ENCODE measurements at regions not wholly inside any gene's neighbourhood (a gene's known extent, or its start where the extent isn't known, plus 50 kb on each side); places are given as distances from the start of the nearest gene placed in this dataset.

DNA sequence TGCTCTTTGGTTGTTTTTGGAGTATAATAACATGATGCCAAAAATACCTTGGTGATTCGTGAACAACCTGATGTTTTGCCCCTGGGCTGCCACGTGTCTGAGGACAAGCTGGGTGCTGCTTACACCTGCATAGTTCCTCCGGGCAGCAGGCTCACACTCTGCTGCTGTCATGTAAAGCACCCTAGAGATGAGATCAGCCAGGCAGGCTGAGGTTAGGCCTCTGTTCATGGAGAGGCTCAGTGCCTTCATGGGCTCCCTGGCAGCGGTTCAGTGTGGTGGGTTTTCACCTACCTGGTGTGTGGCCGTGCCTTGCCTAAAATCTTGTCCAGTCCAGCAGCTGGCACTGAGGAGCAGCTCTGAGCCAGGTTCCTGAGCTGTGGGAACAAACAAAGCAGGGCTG, 60.1 kb upstream of the TAGAP start:
- Mint-ChIP-seq H3K27me3 (peaks cover 3% of the 10 kb centered on the region), H3K36me3 (no peaks in the 10 kb centered on the region), H3K9me3 (no peaks in the 10 kb centered on the region), H3K4me1 (peaks cover 51 to 81% (median 64%) of the 10 kb centered on the region in 3 donors), H3K4me3 (peak overlapping the region; percentile 51 to 90 (median 73)), H3K27ac (peak overlapping the region; percentile 94 to 99 (median 98))

- peak overlapping the region; percentile 94 to 99 (median 98) for H3K27ac Mint-ChIP-seq
- peaks cover 2% of the 10 kb centered on the region for H3K27me3 Mint-ChIP-seq
- H3K4me1 Mint-ChIP-seq: peaks cover 51 to 78% (median 58%) of the 10 kb centered on the region in 3 donors
- no peaks in the 10 kb centered on the region for H3K36me3 Mint-ChIP-seq
- H3K9me3 Mint-ChIP-seq: no peaks in the 10 kb centered on the region
- H3K4me3 Mint-ChIP-seq: peak overlapping the region; percentile 51 to 90 (median 73)
These were observed 59.6 kb upstream of the TAGAP start for GRCh38 chr6:159104163-159104925.

- Mint-ChIP-seq H3K27me3 (peaks cover 1% of the 10 kb centered on the region), H3K27ac (peak overlapping the region; percentile 94 to 99 (median 98)), H3K36me3 (no peaks in the 10 kb centered on the region), H3K9me3 (no peaks in the 10 kb centered on the region), H3K4me3 (peak overlapping the region; percentile 51 to 90 (median 73)), H3K4me1 (peaks cover 55 to 81% (median 56%) of the 10 kb centered on the region in 3 donors)
These were observed 58.8 kb upstream of the TAGAP start for GRCh38 chr6:159103396-159104162.

- Mint-ChIP-seq H3K4me1 (peaks cover 50 to 78% (median 51%) of the 10 kb centered on the region in 3 donors), H3K36me3 (no peaks in the 10 kb centered on the region), H3K9me3 (no peaks in the 10 kb centered on the region), H3K4me3 (no peak overlapping the region), H3K27ac (peak overlapping the region; percentile 19 to 99 (median 67)), H3K27me3 (no peaks in the 10 kb centered on the region)
These were observed 57.8 kb upstream of the TAGAP start for GRCh38 chr6:159102373-159103160.

DNA sequence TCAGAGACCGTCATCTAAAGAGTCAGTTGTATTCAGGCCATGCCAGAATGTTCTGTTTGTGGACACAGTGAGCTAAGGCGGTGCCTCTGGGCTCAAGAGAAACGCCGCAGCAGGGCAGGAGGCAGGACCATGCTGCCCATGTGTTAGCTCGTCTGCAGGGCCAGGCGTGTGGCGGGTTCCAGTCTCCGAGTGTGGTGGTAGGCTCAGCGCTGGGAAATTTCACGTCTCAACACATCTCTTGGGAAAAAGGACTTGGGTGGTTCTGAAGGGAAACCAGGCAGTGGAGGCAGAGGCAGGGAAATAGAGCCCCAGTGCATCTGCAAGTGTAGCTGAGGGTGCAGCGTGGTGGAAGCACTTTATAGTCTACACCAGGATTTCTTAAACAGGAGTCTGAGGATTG, 56.9 kb upstream of the TAGAP start:
- Mint-ChIP-seq H3K9me3 (no peaks in the 10 kb centered on the region), H3K27ac (peak overlapping the region; percentile 19 to 86 (median 81)), H3K27me3 (no peaks in the 10 kb centered on the region), H3K4me3 (peak overlapping the region in 1 of 4 donors; percentile 18), H3K36me3 (no peaks in the 10 kb centered on the region), H3K4me1 (peaks cover 44 to 74% (median 48%) of the 10 kb centered on the region in 3 donors)

- Mint-ChIP-seq H3K4me3 (peak overlapping the region in 1 of 4 donors; percentile 63), H3K36me3 (no peaks in the 10 kb centered on the region), H3K4me1 (peaks cover 39 to 73% (median 43%) of the 10 kb centered on the region in 3 donors), H3K27me3 (no peaks in the 10 kb centered on the region), H3K9me3 (no peaks in the 10 kb centered on the region), H3K27ac (peak overlapping the region; percentile 76 to 98 (median 92))
These were observed 55.8 kb upstream of the TAGAP start for GRCh38 chr6:159100395-159101182.

DNA sequence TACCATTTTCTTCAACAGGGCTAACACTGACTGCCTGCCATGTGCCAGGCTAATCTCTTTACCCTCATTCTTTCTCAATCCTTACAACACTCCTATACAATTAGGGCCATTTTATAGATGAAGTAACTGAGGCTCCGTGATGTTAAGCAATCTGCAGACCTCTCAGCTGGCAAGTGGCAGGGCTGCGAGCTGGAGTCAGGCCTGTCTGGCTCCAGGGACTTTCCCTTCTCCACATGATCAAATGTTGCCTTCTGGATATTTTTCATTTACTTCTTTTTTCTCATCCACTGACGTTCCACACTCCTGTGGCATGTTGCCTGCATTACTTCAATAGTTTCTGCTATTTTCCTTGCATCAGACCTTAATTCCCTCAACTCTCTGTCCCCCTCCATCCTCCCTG, 55.2 kb upstream of the TAGAP start:
- peaks cover 39 to 73% (median 45%) of the 10 kb centered on the region in 3 donors for H3K4me1 Mint-ChIP-seq
- no peaks in the 10 kb centered on the region for H3K36me3 Mint-ChIP-seq
- peak overlapping the region; percentile 76 to 98 (median 92) for H3K27ac Mint-ChIP-seq
- no peaks in the 10 kb centered on the region for H3K27me3 Mint-ChIP-seq
- peak overlapping the region in 3 of 4 donors; percentile 60 to 79 (median 63) for H3K4me3 Mint-ChIP-seq
- no peaks in the 10 kb centered on the region for H3K9me3 Mint-ChIP-seq

DNA sequence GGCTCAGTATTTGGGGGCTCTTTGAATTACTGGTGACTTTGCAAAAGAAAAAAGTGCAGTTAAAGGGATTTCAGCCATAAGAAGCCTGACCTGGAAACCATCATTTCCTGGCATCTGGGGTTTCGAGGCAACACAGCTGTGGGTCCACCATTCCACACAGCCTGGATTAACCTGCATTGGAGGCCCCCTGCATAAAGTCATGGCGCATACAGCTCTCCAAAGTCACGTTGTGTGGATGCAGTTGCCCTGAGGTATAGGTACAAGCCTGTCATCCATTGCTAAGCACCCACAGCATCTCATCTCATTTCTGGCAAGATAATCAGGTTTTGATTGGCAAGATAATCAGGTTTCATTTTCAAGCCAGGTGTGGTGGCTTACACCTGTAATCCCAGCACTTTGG, 54.5 kb upstream of the TAGAP start:
- Mint-ChIP-seq H3K36me3 (no peaks in the 10 kb centered on the region), H3K4me1 (peaks cover 40 to 72% (median 43%) of the 10 kb centered on the region in 3 donors), H3K27me3 (no peaks in the 10 kb centered on the region), H3K4me3 (peak overlapping the region in 3 of 4 donors; percentile 64 to 82 (median 67)), H3K27ac (peak overlapping the region; percentile 92 to 98 (median 98)), H3K9me3 (no peaks in the 10 kb centered on the region)

- peak overlapping the region; percentile 92 to 98 (median 98) for H3K27ac Mint-ChIP-seq
- H3K27me3 Mint-ChIP-seq: no peaks in the 10 kb centered on the region
- no peaks in the 10 kb centered on the region for H3K9me3 Mint-ChIP-seq
- peak overlapping the region; percentile 64 to 90 (median 74) for H3K4me3 Mint-ChIP-seq
- H3K4me1 Mint-ChIP-seq: peaks cover 41 to 72% (median 43%) of the 10 kb centered on the region in 3 donors
- H3K36me3 Mint-ChIP-seq: no peaks in the 10 kb centered on the region
These were observed 53.9 kb upstream of the TAGAP start for GRCh38 chr6:159098636-159099106.

- H3K4me3 Mint-ChIP-seq: peak overlapping the region in 3 of 4 donors; percentile 32 to 71 (median 54)
These were observed 52.5 kb upstream of the TAGAP start for GRCh38 chr6:159097256-159097655.

DNA sequence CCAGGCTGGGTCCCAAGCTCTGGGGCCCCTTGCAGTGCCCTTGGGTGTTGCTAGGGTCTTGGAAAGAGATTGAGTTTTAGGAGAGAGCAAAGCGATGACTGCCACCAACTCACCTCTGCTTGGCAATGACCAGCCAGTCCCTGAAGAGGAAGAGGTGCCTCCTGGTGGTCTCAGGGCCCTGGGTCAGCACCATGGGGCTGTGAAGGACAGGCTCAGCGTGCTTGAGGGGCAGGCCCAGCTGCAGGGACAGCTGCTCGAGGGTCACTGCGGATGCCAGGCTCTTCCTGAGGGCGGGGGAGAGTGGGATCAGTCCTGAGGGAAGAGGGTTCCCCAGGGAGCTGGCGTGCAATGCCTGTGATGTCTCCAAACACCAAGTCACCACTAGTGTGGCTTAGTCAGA, 50.8 kb upstream of the TAGAP start:
- no peaks in the 10 kb centered on the region for H3K27me3 Mint-ChIP-seq
- H3K36me3 Mint-ChIP-seq: no peaks in the 10 kb centered on the region
- H3K4me3 Mint-ChIP-seq: peak overlapping the region in 3 of 4 donors; percentile 71 to 92 (median 87)
- peak overlapping the region; percentile 92 to 100 (median 100) for H3K27ac Mint-ChIP-seq
- no peaks in the 10 kb centered on the region for H3K9me3 Mint-ChIP-seq
- H3K4me1 Mint-ChIP-seq: peaks cover 43 to 64% (median 55%) of the 10 kb centered on the region in 3 donors

More at GRCh38 chr6:159097256-159097655, 52.5 kb upstream of the TAGAP start:
- H3K4me1 Mint-ChIP-seq: peaks cover 38 to 66% (median 49%) of the 10 kb centered on the region in 3 donors
- no peaks in the 10 kb centered on the region for H3K27me3 Mint-ChIP-seq
- peak overlapping the region; percentile 10 to 98 (median 92) for H3K27ac Mint-ChIP-seq
- no peaks in the 10 kb centered on the region for H3K36me3 Mint-ChIP-seq
- H3K9me3 Mint-ChIP-seq: no peaks in the 10 kb centered on the region

DNA sequence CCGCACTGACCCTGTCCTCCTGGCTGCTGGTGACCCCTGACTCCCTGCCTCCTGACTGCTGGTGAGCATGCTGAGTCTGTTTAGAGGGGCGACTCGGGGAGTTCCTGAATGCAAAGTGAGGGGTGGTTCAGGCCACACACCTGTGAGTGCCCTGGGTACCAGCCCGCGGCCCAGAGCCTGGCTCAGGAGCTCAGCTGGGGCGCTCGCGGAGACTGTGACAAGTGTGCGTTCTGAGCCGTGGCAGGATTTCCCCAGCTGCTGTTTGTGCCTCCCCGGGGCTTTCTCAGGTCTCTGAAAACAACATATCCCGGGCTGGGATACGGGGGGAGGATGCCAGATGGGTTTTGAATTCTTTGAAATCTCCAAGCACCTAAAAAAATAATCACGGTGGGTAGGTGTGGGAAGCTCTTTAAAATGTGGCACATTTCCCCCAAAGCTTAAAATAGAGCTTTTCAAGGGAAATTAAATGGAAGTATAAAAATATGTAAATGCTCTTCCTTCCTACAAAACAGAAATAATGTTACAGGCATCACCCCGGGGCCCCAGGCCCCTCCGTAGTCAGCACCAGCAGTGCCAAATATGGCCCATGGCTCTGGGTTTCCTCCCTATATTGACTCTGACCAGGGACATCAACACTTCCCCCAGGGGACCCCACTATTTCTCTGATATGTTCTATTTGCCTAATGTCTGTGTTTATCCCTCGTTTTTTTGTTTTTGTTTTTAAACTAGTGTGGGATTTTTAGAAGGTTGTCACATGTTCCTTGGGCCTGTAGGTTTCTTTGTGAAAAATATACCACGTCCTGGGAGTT, 49.9 kb upstream of the TAGAP start:
- H3K9me3 Mint-ChIP-seq: no peaks in the 10 kb centered on the region
- peak overlapping the region; percentile 71 to 92 (median 90) for H3K4me3 Mint-ChIP-seq
- H3K27me3 Mint-ChIP-seq: no peaks in the 10 kb centered on the region
- H3K27ac Mint-ChIP-seq: peak overlapping the region; percentile 92 to 100 (median 100)
- H3K36me3 Mint-ChIP-seq: no peaks in the 10 kb centered on the region
- H3K4me1 Mint-ChIP-seq: peaks cover 41 to 60% (median 48%) of the 10 kb centered on the region in 3 donors

Data from IgD-negative memory B cell (primary cell).